CD14-positive monocyte (primary cell): ENCODE measurements at regions not wholly inside any gene's neighbourhood (a gene's known extent, or its start where the extent isn't known, plus 50 kb on each side); places are given as distances from the start of the nearest gene placed in this dataset.
A peak's percentile ranks its signal among the peaks of the same experiment; 100 is the strongest.

Source experiments
- DNase-seq, 3 donors: peaks; one replicate each; pipeline ENCODE4 v3.0.0-alpha.2; 2011 to 2022
- H2AFZ ChIP-seq: 2 replicates; pipeline ENCODE4 v1.6.0; 2012; ENCODE audit warnings: mild to moderate bottlenecking, low read depth, low read length, inconsistent platforms; ENCODE audit not compliant: insufficient read depth, poor library complexity, severe bottlenecking
- H3K27ac ChIP-seq, 2 donors: 1 replicate in 1 of 2; 2 replicates in 1 of 2; pipeline ENCODE4 v1.5.1; 2012 to 2013; ENCODE audit warnings: low read length in 2 of 2, control low read depth in 1 of 2, inconsistent platforms in 1 of 2, low read depth in 1 of 2, mild to moderate bottlenecking in 1 of 2
- H3K27me3 ChIP-seq, 2 donors: one replicate each; pipeline versions ENCODE4 v1.6.0 to v1.6.1; 2011 to 2013; ENCODE audit warnings: low read length in 2 of 2; ENCODE audit not compliant: control insufficient read depth in 2 of 2, insufficient read depth in 2 of 2
- H3K36me3 ChIP-seq, 2 donors: replicated peaks in 1 of 2; 1 replicate in 1 of 2; 2 replicates in 1 of 2; pipeline versions ENCODE4 v1.5.1 to v1.6.1; 2012 to 2013; ENCODE audit warnings: low read length in 2 of 2, control low read depth in 1 of 2, inconsistent platforms in 1 of 2, mild to moderate bottlenecking in 1 of 2; ENCODE audit not compliant: insufficient read depth in 2 of 2, control insufficient read depth in 1 of 2
- H3K4me1 ChIP-seq, 2 donors: 1 replicate in 1 of 2; 2 replicates in 1 of 2; pipeline versions ENCODE4 v1.5.1 to v1.6.1; 2012 to 2013; ENCODE audit warnings: low read length in 2 of 2, control low read depth in 1 of 2, inconsistent platforms in 1 of 2, mild to moderate bottlenecking in 1 of 2, moderate library complexity in 1 of 2; ENCODE audit not compliant: insufficient read depth in 2 of 2, control insufficient read depth in 1 of 2
- H3K4me2 ChIP-seq: replicated peaks from 2 replicates; pipeline ENCODE3; 2012; ENCODE audit warnings: low read length, moderate library complexity, mild to moderate bottlenecking; ENCODE audit not compliant: poor library complexity, severe bottlenecking; ENCODE audit errors: extremely low read depth
- H3K4me3 ChIP-seq, 3 experiments: fragments of 200-600 bp in 1 of 3; sonication (generic) in 1 of 3; replicated peaks in 1 of 3; 1 replicate in 2 of 3; 2 replicates in 1 of 3; pipeline ENCODE4 v1.5.1; 2011 to 2013; ENCODE audit warnings: low read length in 3 of 3, mild to moderate bottlenecking in 3 of 3, control low read depth in 2 of 3, low read depth in 2 of 3, inconsistent platforms in 1 of 3, moderate library complexity in 1 of 3
- H3K79me2 ChIP-seq: 2 replicates; pipeline ENCODE4 v1.6.0; 2012; ENCODE audit warnings: mild to moderate bottlenecking, control low read depth, inconsistent platforms, low read length, moderate library complexity; ENCODE audit not compliant: insufficient read depth
- H3K9ac ChIP-seq: 2 replicates; pipeline ENCODE4 v1.6.0; 2017; ENCODE audit warnings: low read length, mild to moderate bottlenecking; ENCODE audit not compliant: insufficient read depth, poor library complexity, severe bottlenecking
- H3K9me3 ChIP-seq, 2 donors: replicated peaks in 1 of 2; 1 replicate in 1 of 2; 2 replicates in 1 of 2; pipeline versions ENCODE4 v1.5.1 to v1.6.1; 2012 to 2013; ENCODE audit warnings: low read length in 2 of 2, control low read depth in 1 of 2; ENCODE audit not compliant: control insufficient read depth in 1 of 2, insufficient read depth in 1 of 2
- H4K20me1 ChIP-seq: 2 replicates; pipeline ENCODE4 v1.6.0; 2012; ENCODE audit warnings: mild to moderate bottlenecking, low read length, control low read depth, moderate library complexity; ENCODE audit not compliant: insufficient read depth
- H3K27ac Mint-ChIP-seq, 7 donors: one replicate each; pipeline ENCODE4 v1.8.0; 2020; ENCODE audit warnings: mild to moderate bottlenecking in 7 of 7, mixed read lengths in 7 of 7, moderate library complexity in 6 of 7, inconsistent platforms in 2 of 7
- H3K27me3 Mint-ChIP-seq, 3 donors: one replicate each; pipeline ENCODE4 v1.8.0; 2021 to 2022; ENCODE audit warnings: low read depth in 3 of 3, mild to moderate bottlenecking in 3 of 3, mixed read lengths in 3 of 3, moderate library complexity in 3 of 3, inconsistent platforms in 1 of 3
- H3K36me3 Mint-ChIP-seq, 2 donors: one replicate each; pipeline ENCODE4 v1.8.0; 2020; ENCODE audit warnings: mixed read lengths in 2 of 2, inconsistent platforms in 1 of 2, mild to moderate bottlenecking in 1 of 2
- H3K4me1 Mint-ChIP-seq: one replicate; pipeline ENCODE4 v1.8.0; 2020; ENCODE audit warnings: mild to moderate bottlenecking, mixed read lengths
- H3K4me3 Mint-ChIP-seq, 2 donors: one replicate each; pipeline ENCODE4 v1.8.0; 2020; ENCODE audit warnings: mild to moderate bottlenecking in 2 of 2, mixed read lengths in 2 of 2, moderate library complexity in 1 of 2
- H3K9me3 Mint-ChIP-seq, 7 donors: one replicate each; pipeline ENCODE4 v1.8.0; 2020 to 2022; ENCODE audit warnings: mixed read lengths in 7 of 7, mild to moderate bottlenecking in 6 of 7, moderate library complexity in 6 of 7, inconsistent platforms in 2 of 7
- WGBS: methylation state at CpG from one replicate; pipeline ENCODE4 v1.1.5; 2013; ENCODE audit warnings: missing lambda C conversion rate; ENCODE audit not compliant: insufficient coverage; 5-methylcytosine and 5-hydroxymethylcytosine counted together
- intact Hi-C, 2 donors: fragments of 100-400 bp; cut with micrococcal nuclease; formaldehyde crosslinking; loops; one replicate each; pipeline versions ENCODE4 v1.15.0 to v1.15.1; 2023
- TF ChIP-seq, protein P1 (sequence below): fragments of 200-600 bp; IDR thresholded peaks from one replicate; pipeline ENCODE4 v1.8.0; 2022; ENCODE audit warnings: antibody characterized with exemption, mild to moderate bottlenecking

DNA sequence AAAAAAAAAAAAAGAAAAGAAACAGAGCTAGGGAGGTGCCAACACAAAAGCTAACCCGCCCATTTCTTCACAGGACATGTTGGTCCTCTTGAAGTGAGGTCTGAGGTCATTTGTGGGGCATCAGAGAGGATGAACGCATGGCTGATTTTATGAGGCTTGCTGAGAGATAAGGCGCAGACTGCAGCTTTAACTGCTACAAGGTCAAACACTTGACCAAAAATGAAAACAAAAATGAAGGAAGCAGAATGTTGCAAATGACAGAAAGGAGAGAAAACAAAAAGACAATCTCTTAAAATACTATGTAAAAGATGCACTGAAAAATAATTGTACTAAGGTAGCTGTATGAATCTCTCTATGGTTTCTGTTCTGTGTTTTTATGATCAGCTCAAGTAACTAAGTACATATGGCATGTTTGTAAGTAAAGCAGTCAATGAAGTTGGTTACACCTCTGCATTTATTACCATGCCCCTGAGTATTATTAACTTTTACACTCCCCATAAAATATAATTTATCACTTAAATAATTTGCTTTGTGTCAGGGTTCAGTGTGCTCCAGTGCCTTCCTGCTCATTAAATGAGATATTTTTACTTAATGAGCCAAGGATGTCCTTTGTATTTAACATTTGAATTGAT lies 249.1 kb upstream of the NR5A2 start:
- no peak overlapping the region for H3K27ac Mint-ChIP-seq
- no peak for DNase-seq
- no peak overlapping the region for H3K4me3 Mint-ChIP-seq
- H3K4me1 Mint-ChIP-seq = peaks cover 3% of the 10 kb centered on the region
- intact Hi-C loops = no loop called here
- H3K9ac ChIP-seq = no peak overlapping the region
- no peak overlapping the region for H3K4me3 ChIP-seq
- no peaks in the 10 kb centered on the region for H3K36me3 Mint-ChIP-seq
- no peaks in the 10 kb centered on the region for H3K36me3 ChIP-seq
- H3K27me3 ChIP-seq = no peaks in the 10 kb centered on the region
- H3K9me3 Mint-ChIP-seq = peaks cover 0 to 2% (median 0%) of the 10 kb centered on the region in 7 donors
- no peak overlapping the region for H3K4me2 ChIP-seq
- TF ChIP-seq, protein P1, sequence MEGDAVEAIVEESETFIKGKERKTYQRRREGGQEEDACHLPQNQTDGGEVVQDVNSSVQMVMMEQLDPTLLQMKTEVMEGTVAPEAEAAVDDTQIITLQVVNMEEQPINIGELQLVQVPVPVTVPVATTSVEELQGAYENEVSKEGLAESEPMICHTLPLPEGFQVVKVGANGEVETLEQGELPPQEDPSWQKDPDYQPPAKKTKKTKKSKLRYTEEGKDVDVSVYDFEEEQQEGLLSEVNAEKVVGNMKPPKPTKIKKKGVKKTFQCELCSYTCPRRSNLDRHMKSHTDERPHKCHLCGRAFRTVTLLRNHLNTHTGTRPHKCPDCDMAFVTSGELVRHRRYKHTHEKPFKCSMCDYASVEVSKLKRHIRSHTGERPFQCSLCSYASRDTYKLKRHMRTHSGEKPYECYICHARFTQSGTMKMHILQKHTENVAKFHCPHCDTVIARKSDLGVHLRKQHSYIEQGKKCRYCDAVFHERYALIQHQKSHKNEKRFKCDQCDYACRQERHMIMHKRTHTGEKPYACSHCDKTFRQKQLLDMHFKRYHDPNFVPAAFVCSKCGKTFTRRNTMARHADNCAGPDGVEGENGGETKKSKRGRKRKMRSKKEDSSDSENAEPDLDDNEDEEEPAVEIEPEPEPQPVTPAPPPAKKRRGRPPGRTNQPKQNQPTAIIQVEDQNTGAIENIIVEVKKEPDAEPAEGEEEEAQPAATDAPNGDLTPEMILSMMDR = no peak
- peaks cover 0 to 2% of the 10 kb centered on the region in 2 donors for H3K4me1 ChIP-seq
- H2AFZ ChIP-seq = peak overlapping the region; percentile 11
- no peaks in the 10 kb centered on the region for H3K79me2 ChIP-seq
- no peaks in the 10 kb centered on the region for H4K20me1 ChIP-seq
- no peaks in the 10 kb centered on the region for H3K9me3 ChIP-seq
- H3K27me3 Mint-ChIP-seq = peaks cover 0 to 1% (median 0%) of the 10 kb centered on the region in 3 donors
- no CpG with 5 or more reads among the region's 3 CpGs for WGBS
- no peak overlapping the region for H3K27ac ChIP-seq

DNA sequence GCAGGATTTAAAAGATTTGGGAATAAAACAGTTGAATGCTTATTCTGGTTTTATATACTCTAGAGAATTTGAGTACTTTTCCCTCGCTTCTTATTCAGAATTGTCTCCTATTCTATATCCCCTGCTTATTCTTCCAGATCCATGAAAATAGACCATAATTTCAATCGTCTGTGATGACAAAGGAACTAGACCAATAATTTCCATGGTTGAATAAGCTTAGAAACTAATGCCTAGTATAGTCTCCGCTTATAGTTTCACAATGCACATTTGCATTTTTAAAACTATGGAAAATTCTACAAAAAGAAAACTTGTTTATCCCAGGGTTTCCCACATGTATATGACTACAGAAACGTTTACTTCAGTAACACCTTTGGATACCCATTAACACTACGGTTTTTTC lies 247.4 kb upstream of the NR5A2 start:
- no peak overlapping the region for H3K4me3 ChIP-seq
- TF ChIP-seq, protein P1 = no peak
- intact Hi-C loops = no loop called here
- no peaks in the 10 kb centered on the region for H4K20me1 ChIP-seq
- H3K27ac ChIP-seq = no peak overlapping the region
- H3K79me2 ChIP-seq = no peaks in the 10 kb centered on the region
- H3K27ac Mint-ChIP-seq = no peak overlapping the region
- H3K9me3 ChIP-seq = no peaks in the 10 kb centered on the region
- peaks cover 9% of the 10 kb centered on the region for H3K4me1 Mint-ChIP-seq
- peaks cover 0 to 1% (median 0%) of the 10 kb centered on the region in 3 donors for H3K27me3 Mint-ChIP-seq
- WGBS = 100% methylated on average over 1 of the region's 5 CpGs
- H3K4me1 ChIP-seq = peaks cover 0 to 6% of the 10 kb centered on the region in 2 donors
- no peak overlapping the region for H3K9ac ChIP-seq
- no peaks in the 10 kb centered on the region for H3K36me3 ChIP-seq
- H3K27me3 ChIP-seq = no peaks in the 10 kb centered on the region
- H3K9me3 Mint-ChIP-seq = no peaks in the 10 kb centered on the region
- H3K4me3 Mint-ChIP-seq = no peak overlapping the region
- no peak for DNase-seq
- H3K4me2 ChIP-seq = no peak overlapping the region
- no peak overlapping the region for H2AFZ ChIP-seq
- no peaks in the 10 kb centered on the region for H3K36me3 Mint-ChIP-seq
